GM21390 (cell line): ENCODE measurements at regions not wholly inside any gene's neighbourhood (a gene's known extent, or its start where the extent isn't known, plus 50 kb on each side); places are given as distances from the start of the nearest gene placed in this dataset.
"Not testable (repeated sequence)": the region's sequence is repeated elsewhere in the genome, so short reads cannot be mapped to it uniquely, and the experiment has no call there.

Experiments
- ATAC-seq: cut with Tn5 transposase; IDR thresholded peaks from one replicate; pipeline ENCODE4 v1.9.1; 2021; ENCODE audit not compliant: unreplicated experiment

- ATAC-seq = no peak
Observed at GRCh38 chr6:10343320-10343719, 71.6 kb downstream of the TFAP2A start.

DNA sequence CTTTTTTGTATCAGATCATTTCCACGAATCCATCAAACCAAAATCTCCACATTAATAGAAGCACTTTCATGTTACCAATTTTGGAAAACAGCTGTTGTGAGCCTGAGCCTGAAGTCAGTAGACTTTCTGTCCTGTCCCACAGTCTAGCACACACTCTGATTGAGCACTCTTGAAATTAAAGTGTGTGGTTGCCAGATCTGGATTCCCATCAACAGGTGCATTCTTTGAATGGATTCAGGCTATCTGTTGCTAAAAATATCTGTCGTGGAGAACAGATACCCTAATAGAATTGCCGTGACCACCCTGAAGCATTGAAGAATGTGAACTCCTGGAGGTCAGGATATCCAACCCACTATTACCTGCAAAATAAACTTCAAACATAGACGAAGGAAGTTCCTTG, 73.3 kb downstream of the TFAP2A start:
- no peak for ATAC-seq

GRCh38 chr6:10338151-10338550, 76.7 kb downstream of the TFAP2A start:
- no peak for ATAC-seq

- not testable (repeated sequence) for ATAC-seq
Observed at GRCh38 chr6:10337376-10337775, 77.5 kb downstream of the TFAP2A start.

- ATAC-seq = no peak
Observed at GRCh38 chr6:10332111-10332510, 82.8 kb downstream of the TFAP2A start.

GRCh38 chr6:10331334-10331968, 83.4 kb downstream of the TFAP2A start:
- ATAC-seq = no peak

DNA sequence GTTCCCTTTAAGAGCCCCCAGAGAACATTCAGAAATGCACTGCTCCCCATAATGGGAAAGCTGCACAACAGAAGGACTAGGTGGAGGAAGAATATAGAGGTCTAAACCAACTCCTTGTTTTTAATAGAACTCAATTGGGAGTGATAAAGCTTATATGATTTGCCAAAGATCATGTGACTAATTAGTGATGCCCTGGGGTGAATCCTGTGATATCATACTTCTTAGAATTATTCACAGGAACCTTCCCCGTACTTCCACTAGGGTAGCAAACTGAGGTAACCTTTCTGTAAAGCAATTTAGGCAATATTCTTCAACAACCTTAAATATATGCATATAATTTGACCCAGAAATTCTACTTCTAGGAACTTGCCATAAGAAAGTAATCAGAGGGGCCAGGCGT, 84.4 kb downstream of the TFAP2A start:
- no peak for ATAC-seq

GRCh38 chr6:10323018-10323417, 91.9 kb downstream of the TFAP2A start:
- ATAC-seq = no peak

GRCh38 chr6:10320291-10320690, 94.6 kb downstream of the TFAP2A start:
- ATAC-seq = no peak

DNA sequence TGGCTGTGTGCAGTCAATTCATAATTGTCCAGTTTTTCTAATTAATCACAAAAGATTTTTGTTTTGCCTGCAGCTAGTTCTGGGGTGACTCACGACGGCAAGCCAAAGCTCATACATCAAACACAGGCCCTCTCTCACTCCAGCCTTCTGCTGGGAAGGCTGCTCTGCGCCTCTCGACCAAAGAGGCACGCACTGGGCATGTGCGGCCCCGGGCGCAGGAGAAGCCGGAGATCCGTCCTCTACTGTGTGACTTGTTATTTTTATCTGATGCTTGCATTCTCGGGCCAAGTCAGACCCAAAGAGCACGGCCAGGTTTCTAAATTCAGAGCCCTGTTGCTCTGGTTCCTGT, 98.5 kb downstream of the TFAP2A start:
- ATAC-seq = no peak

GRCh38 chr6:10315658-10316372, 99.1 kb downstream of the TFAP2A start:
- ATAC-seq = no peak

DNA sequence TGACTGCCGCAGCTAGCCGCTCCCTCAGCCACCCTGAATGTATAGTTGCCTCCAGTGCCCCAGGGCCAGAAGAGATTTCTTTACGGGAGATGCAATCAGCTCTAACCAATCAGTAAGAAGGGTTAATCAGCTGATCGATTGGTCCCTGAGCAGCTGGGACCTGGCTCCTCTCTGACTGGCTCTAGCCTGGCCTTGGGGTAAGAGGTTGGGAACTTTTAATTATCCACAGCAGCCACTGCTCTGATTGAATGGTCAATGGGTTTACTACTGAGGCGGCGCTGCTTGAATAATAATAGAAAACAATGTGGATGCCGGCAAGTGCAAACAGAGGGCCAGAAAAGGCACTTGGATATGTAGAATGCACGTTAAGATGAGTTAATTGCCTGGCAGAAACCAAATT, 99.8 kb downstream of the TFAP2A start:
- ATAC-seq = no peak

DNA sequence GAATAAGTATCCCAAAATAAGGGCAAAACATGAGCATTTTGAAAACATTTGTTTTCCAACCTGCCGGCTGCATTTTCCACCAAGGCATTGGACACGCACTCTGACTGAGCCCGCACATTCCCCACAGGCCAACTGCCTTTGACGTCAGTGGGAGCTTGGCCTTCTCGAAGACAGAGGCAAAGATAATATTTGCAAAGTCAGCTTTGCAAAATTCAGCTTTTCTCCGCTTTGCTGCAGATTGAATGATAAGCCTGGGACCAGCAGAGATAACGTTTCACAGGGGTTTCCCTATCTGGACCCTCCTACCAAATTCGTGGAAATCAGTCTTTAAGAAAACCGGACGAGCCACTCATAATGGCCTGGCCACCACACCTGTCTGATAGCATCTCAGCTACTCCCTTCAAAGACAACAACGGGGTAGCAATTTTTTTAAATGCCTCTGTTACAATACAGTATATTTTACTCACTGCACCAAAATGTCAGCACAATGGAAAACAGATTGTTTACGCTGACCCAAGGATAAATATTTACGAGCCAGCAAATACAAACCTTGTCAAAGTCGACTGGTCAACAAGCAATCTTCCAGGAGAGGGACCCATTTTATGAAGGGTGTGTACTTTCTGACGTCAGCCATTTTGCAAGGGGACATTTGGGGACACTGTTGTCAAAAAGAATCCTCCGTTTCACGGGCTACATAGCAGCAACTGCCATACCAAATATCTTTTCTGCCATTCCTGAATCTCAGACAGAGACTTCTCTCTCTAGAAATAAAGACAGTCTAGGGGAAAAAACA, 100.5 kb downstream of the TFAP2A start:
- ATAC-seq = no peak

- no peak for ATAC-seq
Observed at GRCh38 chr6:10313799-10314162, 101.1 kb downstream of the TFAP2A start.

DNA sequence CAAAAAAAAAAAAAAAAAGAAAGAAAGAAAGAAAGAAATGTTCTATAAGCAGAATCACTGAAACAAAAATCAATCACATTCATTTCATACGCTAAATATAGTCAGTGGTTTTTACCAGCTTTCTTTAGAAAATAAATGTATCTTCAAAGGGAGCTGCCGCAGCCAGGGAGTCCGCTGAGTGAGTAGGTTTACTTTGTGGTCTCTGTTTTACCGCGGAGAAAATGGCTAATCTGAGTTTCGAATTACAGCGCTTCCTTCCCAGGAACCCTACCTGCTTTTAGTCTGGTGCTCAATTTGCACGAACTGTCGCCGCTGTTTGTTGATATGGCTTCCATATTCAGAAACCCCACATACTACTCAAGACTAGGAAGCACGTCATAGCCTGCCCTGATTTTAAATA, 102.4 kb downstream of the TFAP2A start:
- no peak for ATAC-seq

DNA sequence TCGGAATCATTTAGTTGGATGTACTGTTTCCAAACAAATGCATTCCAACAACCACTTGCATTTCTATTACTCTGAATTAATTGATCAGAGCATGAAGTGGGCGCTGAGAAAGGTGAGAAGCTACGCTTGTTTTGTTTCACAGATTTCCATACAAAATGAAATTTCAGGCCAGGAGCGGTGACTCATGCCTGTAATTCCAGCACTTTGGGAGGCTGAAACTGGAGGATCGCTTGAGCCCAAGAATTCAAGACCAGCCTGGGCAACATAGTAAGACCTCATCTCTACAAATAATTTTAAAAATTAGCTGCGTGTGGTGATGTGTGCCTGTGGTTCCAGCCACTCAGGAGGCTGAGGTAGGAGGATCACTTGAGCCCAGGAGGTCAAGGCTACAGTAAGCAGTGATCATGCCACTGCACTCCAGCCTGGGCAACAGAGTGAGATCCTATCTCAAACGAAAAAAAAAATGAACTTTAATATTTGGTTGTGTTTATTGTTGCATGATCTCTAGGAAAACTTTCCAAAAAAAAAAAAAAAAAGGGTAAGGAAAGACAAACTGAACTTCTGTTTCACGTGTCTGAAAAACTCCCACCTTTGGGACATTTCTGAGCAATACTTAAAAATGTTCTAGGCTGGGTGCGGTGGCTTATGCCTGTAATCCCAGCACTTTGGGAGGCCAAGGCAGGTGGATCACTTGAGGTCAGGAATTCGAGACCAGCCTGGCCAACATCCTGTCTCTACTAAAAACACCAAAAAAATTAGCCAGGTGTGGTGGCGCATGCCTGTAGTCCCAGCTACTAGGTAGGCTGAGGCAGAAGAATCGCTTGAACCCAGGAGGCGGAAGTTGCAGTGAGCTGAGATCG, 103.1 kb downstream of the TFAP2A start:
- ATAC-seq = not testable (repeated sequence)

DNA sequence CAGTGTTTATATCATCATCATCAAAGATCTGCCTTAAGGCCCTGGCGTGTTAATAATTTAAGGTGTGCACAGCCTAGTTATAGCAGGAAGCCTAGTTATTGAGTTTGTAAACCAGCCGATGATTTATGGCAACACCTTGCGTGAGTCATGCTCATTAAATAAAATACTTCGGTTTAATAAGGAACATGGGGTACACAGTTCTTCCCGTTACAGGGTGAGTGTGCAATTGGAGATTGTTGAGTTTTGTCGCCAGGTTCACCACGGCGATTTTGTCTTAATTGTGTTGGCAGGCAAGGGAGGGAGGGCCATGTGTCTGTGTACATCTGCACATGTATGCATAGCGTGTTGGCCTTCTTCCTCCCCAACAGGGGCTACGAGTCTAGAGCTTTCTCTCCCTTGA, 104.0 kb downstream of the TFAP2A start:
- no peak for ATAC-seq

GRCh38 chr6:10310330-10310653, 104.6 kb downstream of the TFAP2A start:
- ATAC-seq = no peak

DNA sequence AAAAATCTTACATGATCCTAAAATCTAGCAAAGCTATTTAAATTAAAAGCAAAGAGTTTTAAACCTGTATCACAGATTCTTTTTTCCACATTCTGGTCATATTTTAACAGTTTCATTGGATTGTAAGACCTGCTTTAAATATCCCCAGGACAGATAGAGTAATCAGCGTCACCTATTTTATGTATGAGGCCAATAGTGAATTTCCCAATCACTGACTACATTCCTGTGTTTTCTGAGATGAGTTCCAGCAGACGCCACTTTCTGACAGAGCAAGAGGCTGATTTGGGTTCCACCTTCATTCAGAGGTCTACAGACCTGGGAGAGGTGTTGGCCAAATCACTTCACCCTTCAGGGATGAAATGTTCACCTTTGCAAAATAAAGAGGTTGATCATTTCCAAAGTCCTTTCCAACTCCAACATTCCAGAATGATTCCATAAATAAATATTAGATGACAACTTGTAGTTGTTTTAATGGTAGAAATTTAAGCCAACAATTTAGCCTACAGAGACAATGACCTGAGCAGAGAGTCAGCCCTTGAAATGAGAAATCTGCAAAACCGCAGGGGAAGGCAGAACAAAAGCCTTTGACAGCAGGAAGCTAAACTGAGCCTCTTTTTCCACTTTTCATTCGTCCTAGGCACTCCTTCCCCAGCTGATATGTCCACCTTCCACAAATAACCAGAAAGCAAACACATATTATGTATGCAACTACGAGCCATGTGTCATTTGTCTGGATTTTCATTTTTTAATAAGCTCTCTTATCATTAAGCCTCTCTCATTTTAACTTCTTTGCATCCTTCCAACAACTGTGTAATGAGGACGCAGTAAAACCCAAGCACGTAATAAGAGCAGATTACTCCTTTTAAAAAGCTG, 105.2 kb downstream of the TFAP2A start:
- ATAC-seq = no peak

DNA sequence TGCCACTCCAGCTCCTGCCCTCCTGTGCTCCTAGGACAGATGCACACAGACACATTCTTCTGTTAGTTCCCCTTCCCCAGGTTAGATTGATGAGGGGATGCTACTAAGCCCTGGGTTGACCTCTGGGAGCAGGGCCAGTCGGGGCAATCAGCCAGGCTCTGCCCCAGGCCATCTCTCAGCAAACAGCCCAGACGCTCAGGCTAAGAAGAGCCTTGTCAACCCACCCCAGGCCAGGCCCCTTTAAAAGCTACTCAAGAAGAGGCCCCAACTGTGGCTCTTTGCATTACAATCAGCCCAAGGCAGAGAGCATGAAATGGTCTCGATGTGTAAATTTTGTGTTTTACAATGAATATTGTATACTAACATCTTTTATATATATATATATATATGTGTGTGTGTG, 107.4 kb downstream of the TFAP2A start:
- ATAC-seq = no peak

- ATAC-seq = no peak
Observed at GRCh38 chr6:10307028-10307427, 107.8 kb downstream of the TFAP2A start.
